GM18870 (cell line): ENCODE measurements at regions not wholly inside any gene's neighbourhood (a gene's known extent, or its start where the extent isn't known, plus 50 kb on each side); places are given as distances from the start of the nearest gene placed in this dataset.

Experiments
- ATAC-seq: cut with Tn5 transposase; IDR thresholded peaks from one replicate; pipeline ENCODE4 v1.9.1; 2021; ENCODE audit warnings: moderate library complexity; ENCODE audit not compliant: unreplicated experiment

DNA sequence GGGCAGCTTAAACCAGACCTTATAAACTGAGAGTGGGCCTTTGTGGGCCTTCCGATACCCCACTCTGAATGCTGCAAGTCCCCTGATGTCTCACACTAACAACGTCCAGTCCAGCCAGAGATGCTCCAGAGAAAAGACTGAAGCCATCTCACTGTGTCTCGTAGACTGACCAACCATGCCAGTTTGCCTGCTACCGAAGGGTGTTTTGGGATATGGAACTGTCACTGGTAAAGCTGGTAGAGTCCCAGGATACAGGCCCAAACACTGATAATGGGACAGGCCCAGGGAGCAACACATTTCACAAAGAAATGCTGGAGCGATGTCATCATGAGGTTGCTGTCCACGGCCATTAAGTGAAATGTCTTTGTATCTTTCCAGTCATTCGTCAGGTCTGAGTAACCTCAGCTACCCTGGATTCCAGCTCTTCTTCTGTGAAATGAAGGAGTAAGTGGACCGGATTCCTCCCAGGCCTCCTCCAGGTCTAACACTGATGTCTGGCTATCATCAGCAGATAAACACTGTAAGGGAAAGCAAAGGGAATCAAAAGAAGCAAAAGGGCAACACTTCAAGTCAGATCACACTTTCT is 81.6 kb downstream of the SLC5A7 start:
- ATAC-seq = no peak

DNA sequence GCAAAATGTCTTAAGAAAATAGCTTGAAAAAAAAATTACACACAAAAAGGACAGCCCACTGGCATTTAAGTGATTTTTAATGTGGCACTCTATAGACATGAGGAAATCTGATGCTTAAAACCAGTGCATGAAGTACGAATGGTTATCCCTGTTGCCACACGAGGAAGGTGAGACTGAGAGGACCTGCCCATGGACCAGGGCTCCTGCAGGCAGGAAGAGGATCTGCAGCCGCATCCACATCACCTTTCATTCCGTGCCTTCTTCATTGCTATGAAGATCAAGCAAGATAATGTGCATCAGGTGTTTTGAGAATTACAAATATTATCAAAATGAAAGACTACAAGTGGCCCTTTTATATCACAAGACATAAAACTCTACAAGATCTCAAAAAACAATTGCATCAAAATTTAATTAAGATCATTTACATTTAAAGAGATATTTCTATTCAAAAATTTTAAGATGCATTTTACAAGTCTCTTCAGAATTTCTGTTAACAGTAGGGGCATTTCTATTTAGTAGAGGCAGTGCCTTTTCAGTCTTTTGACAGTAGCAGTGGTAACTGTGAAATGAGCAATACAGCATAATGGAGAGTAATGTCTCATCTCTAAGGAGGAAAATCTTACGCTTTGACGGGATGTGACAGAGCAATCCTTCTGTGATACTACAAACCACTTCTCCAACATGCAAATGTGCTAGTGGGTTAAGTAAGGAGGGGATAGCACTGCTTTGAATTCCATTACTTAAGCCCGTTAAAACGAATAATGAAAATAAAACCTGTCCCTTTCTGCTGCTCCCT is 83.4 kb downstream of the SLC5A7 start:
- ATAC-seq = no peak

DNA sequence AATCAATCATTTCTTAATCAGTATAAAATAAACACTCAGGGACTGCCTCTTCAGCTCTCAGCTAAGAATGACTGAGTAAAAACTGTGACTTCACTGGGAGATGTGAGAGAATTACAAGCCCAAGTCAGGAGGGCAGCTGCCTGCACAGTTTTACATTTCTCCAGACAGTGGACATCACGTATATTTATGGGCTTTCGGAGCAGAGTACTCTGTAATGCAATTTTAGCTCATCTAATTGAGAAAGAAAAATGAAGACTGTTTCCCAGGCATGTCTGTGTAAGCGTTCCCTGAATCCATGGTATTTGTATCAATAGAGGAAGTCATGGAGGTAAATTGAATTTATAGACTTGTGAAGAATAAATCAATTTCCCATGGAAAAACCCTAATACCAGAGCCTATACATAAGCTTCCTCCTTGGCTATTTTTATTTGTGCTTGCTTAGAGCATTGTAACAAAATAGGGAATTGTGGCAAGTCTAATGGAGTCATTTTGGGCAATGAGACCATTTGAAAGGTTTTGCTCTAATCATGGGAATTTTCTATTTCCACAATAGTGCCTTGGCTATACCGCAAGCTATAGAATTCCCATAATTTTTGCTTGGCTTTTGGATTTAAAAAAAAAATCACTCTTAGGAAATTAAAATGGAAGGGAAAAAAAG is 87.2 kb downstream of the SLC5A7 start:
- ATAC-seq = no peak

DNA sequence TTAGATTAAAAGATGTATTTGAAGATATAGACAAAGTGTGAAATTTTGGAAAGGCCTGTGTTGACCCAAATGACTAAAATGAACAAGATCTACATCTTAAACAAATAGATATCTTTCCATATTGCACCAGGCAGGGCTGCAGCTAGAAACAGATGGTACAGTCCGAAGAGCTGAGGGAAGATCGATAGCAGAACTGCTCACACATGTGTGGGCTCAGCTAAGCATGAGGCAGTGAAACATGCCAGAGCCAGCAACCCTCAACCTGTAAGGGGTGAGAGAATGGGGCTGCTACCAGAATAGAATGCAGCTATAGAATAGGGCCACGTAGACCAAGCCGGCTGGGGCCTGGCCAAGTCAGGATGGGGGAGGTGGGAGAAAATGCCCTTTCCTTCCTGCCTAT is 87.8 kb downstream of the SLC5A7 start:
- ATAC-seq = no peak

DNA sequence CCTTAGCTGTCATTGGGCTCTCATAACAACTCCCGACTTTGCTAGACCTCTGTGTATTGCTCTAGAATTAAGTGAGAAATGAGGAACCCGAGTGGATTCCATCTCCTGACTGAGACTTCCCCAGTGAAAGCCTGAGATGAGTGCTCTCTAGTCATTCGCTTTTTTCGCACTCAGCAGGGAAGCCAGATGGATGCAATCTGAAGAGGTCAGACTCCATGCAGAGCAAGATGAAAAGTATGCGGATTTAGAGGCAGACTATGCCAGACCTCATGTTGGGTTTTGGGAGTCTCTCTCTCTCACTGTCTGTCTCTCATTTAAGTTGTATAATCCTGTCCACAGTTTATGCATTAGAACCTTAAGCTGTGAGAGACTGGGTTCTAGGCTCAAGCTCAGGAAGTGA is 88.6 kb downstream of the SLC5A7 start:
- ATAC-seq = no peak

DNA sequence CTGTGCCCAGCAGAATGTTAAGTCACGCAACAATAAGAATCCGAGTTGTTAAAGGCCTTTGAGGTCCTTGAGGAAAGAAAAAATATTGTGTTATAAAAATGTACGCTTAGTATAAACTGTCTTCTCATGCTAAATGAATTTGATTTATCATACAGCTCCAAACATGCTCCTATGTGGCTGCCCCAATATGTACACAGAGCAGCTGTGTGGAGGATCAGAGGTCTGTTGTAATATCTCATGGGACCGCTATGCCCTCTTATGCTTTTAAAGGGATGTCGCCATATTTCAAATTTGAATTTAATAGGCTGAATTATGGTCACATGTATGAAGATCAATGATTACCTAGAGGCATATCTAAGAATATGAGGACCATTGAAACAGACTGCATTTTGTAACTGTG is 90.2 kb downstream of the SLC5A7 start:
- ATAC-seq = no peak

DNA sequence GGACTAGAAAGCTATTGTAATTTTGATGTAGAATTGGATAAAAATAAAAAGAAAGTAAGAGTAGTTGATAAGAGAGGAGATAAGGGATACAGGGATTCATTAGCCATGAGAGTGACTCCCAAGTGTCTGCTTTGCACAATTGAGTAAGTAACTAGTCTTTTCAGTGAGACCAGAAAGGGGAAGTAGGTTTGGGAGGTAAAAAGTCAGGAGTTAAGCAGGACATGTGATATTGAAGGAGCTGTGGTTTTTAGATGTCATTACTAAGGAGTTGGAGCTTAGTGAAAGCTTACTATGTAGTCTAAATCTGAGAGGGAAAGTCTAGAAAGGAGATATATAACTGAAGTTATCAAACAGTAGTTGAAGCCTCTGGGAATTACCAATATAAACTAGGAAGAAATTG is 93.4 kb downstream of the SLC5A7 start:
- ATAC-seq = no peak

DNA sequence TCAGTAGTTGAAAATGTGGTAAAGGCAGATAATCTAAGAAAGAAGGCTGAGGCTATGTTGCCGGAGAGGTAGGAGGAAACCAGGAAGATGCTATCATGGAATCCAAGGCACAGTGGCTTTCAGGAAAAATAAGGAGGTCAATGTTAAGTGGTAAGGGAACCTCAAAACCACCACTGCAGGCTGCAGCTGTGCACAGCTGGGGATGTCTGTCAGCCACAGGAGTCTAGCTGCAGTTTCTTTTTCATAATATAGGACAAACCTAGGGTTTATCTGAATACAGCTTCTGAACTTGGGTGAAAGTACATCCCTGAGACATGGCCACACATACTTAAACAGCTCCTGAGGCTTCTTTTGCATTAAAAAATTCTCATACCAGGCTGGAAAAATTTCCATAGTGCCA is 93.9 kb downstream of the SLC5A7 start:
- ATAC-seq = no peak

DNA sequence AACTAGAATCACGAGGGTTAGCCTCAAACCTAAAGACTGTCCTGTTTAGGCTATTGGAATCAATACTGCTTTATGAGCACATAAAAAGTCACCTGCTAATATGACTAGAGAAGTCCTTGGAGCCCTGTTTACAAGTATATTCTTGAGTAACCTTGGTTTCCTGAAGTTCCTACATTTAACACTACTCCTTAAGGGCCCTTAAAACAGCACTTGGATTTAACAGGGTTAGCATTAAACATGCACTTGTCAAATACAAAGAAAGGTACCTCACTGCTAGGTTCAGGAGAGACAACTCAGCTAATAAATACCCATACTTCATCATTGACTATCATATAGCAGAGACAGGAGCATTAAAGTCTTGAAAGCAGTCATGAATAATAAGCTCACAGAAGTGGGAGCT is 96.7 kb downstream of the SLC5A7 start:
- no peak for ATAC-seq

DNA sequence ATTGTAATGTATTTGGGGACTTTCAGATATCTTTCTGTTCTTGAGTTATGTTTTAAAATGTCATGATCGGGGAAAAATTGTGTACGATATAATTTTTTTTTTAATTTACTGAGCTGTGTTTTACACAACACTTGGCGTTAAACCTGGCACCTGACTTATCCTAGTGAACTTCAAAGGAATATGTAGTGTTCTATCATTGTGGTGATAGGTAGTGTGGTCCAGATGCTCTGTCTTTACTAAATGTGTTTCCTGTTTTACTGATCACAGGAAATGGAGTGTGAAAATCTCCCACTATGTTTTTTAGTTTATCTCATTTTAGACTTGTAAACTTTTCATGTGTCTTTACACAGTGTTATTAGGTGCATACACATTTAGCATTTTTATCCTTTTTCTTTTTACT is 98.0 kb downstream of the SLC5A7 start:
- ATAC-seq = no peak

DNA sequence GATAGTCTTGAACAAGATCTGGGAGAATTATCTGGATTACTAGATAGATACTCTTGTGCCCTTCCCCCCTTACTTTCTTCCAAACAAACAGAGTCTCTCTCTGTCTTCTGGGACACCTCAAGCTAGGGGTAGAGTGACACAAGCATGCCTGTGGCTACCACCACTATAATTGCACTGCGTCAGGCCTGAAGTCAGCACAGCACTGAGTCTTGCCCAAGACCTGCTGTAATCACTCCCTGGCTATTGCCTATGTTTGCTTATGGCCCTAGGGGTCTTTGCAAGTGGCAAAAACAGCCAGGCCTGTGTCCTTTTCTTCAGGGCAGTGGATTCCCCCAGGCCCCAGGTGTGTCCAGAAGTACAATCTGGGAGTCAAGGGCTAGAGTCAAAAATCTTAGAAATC is 106.6 kb downstream of the SLC5A7 start:
- ATAC-seq = no peak

DNA sequence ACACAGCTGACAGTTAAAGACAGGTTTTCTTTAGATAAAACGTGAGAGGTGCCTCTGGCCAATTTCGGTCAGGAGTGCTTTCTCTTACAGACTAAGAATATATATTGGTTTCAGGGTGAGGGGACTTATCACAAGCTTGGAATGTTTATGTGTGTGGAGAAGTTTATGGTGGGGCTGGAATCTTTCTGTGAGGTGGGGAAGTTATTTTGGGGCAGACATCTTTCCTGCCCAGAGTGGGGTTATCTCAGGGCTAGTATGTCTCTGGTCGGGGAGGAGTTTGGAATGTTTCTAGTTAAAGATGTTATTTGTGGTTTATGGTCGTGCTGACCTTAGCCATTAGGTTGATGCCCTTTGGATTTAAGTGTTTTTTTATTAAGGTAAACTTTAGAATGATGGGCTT is 115.2 kb downstream of the SLC5A7 start:
- no peak for ATAC-seq

DNA sequence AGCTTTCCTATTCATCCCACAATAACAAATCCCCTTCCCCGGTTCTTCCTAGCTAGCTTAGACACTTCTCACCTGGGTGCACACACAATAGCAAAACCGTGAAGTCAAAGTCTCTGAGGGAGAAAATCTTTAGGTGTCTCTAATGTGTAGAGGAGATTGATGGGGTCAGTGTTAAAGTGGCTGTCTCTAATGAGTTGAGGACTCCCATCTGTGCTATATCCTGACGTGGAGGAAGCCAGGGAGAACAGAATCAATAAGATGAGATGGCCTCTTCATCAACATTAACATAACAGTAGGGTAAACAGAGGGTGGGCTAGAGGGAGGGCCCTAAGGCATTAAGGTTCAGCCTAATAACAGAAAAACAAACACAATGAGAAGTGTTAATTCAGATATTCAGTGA is 120.4 kb downstream of the SLC5A7 start:
- no peak for ATAC-seq

DNA sequence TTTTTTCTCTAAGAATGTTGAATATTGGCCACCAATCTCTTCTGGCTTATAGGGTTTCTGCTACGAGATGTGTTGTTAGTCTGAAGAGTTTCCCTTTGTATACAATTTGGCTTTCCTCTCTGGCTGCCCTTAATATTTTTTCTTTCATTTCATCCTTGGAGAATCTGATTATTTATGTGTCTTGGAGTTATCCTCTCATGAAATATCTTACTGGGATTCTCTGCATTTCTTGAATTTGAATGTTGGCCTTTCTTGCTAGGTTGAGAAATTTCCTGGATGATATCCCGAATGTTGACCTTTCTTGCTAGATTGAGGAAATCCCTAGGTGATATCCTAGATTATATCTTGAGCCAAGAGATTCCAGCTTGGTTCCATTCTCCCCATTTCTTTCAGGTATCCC is 125.6 kb downstream of the SLC5A7 start:
- ATAC-seq = no peak

DNA sequence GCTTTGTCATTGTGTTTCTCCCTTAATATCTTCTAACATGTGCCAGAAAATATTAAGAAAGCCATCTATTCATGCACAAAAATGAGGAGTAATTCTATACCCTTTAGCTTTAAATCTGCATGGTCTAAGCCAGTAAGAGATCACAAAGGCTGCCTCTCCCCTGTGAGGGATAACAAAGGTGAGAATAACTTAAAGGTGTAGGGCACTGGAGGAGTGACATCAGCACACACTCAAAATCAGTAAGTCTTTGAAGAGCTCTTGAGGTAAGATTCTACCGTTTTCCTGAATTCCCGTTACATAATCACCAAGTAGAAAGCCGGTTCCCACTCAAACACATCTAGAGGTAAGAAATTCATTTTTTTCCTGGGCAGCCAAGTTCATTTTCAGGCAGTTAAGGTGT is 123.9 kb upstream of the SULT1C3 start:
- no peak for ATAC-seq

DNA sequence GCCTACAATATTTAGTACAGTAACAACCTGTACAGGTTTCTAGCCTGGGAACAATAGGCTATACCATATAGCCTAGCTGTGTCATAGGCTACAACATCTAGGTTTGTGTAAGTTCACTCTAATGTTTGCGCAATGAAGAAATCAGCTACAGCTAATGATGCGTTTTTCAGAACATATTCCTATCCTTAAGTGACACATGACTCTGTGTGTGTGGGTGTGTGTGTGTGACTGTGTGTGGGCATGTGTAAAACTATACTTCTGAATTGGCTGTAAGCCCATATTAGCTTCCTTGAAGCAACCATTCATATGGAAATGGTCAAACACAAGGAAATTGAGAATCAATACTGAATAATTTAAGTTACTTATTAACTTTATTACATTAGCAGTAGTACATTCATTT is 120.8 kb upstream of the SULT1C3 start:
- ATAC-seq = no peak

DNA sequence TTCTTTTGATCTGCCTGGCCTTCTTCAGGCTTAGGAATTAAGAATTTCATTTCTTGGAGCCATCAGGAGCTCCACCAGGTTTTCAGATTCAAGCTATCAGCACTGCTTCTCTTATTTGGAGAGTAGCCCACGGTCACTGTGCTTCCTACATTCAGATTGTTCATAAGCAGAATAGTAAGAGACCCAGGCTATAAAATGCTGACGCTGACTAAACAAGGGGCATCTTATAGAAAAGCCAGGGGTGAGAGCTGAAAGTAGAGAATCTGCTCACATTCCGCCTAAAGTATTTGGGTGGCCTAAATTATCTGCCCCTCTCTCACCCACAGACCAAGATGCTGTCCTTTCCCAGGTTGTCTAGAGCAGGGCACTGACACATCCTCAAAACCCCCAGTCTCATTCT is 120.3 kb upstream of the SULT1C3 start:
- ATAC-seq = no peak

DNA sequence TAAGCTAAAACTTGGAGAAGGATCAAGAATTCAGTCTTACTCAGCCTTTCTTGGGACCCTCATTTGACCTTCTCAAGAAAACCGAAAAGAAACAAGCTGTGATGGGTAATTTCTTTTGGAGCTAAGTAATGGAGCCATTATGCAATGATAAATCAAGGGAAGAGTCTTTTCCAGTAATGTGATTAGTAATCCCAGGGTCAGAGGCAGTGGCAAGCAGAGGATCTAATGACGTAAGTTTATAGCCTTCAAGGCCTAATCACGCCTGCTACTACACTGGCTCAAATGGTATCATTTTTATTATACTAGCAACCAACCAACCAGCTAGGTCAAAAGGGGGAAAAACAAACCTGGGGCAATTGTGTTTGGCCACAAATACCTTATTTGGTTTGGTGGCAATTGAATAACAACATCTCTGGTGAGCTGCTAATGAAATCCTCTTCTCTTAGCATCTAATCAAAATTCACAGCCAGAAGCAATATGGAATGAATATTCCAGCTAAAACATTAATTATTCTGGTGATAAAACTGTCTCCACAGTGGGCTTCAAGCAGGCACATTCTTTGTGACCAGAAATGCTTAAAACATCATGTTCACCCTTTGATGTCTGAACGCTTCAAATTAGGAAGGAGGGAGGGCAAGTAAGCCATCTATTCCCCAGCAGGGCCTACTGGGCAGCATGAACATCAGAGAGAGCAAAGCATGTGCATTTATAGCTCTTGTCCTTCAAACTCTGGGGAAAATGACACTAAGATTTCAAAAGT is 114.9 kb upstream of the SULT1C3 start:
- ATAC-seq = no peak

DNA sequence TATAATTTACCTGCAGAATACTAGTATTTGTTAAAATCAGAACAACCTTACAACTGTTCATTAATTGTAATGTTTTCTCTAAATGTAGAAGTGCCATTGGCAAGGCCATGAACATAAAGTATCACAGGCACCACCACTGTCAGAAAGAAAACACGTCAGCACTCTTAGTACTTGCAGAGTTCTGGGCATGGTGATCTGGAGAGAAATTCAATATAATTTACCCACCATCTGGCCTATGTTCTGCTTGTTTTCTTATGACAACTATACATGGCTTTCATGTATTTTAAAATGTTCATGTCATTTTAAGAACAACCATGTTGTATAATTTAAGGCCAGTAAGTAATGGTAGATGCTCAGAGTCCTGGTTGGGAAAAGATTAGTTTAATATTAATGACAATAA is 114.2 kb upstream of the SULT1C3 start:
- ATAC-seq = no peak

DNA sequence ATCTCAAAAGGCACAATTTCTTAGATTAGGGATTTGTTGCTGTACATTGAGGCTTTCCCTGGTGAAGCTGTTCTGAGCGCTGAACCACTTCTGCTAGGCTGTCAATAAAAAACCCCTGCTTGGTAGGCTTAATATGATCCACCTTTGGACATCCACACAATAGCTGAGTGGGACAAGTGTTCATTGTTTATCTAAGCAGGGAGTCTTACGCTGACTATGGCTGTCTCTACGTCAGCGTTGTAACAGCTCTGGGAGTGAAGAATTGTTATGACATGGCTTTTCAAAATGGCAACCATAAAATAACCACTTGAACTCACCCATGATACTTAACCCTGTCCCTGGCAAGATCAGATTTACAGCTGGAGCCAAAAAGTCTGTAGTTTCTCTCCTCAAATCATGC is 111.5 kb upstream of the SULT1C3 start:
- ATAC-seq = no peak

DNA sequence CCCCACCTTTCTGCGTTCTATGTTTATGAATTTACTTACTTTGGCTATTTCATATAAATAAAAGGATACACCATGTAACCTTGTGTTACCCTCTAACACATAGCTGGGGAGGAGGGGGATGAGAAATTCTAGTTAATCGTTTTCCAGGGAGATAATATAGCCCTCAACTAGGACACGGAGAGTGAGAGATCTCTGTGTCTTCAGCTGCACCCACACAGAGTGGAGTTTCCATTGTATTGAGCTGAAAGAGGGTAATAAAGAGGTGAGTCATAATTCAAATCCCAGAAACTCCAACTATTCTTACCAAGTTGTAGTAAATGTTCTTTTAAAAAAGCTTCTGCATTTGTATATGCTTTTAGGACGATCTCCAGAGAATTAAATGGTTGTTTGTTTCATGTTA is 110.1 kb upstream of the SULT1C3 start:
- no peak for ATAC-seq

DNA sequence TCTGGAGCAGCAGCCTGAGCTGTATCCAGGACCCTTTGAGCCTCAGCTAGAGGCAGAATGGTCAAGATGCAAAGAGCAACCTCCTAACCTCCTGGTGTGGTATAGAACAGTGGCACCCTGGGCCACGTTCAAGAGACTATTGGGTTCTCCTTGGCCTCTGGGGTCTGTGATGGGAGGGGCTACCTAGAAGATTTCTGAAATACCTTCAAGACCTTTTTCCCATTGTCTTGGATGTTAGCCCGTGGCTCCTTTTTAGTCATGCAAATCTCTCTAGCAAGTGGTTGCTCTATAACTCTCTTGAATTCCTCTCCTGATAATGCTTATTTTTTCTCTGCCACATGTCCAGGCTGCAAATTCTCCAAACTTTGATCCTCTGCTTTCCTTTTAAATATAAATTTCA is 106.3 kb upstream of the SULT1C3 start:
- no peak for ATAC-seq
